ENCODE measurements at regions not wholly inside any gene's neighbourhood (a gene's known extent, or its start where the extent isn't known, plus 50 kb on each side); places are given as distances from the start of the nearest gene placed in this dataset.

DNA sequence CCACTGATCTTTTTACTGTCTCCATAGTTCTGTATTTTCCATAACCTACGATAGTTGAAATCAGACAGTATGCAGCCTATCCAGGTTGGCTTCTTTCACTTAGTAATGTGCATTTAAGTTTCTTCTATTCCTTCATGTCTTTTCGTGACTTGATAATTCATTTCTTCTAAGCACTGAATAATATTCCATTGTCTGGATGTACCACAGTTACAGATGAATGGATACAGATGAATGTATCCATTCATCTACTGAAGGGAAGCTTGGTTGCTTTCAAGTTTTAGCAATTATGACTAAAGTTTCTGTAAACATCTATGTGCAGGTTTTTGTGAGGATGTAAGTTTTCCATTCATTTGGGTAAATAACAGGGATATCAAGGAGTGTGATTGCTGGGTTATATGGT lies 124.8 kb downstream of the NSUN3 start:
- TF ChIP-seq, protein P1, sequence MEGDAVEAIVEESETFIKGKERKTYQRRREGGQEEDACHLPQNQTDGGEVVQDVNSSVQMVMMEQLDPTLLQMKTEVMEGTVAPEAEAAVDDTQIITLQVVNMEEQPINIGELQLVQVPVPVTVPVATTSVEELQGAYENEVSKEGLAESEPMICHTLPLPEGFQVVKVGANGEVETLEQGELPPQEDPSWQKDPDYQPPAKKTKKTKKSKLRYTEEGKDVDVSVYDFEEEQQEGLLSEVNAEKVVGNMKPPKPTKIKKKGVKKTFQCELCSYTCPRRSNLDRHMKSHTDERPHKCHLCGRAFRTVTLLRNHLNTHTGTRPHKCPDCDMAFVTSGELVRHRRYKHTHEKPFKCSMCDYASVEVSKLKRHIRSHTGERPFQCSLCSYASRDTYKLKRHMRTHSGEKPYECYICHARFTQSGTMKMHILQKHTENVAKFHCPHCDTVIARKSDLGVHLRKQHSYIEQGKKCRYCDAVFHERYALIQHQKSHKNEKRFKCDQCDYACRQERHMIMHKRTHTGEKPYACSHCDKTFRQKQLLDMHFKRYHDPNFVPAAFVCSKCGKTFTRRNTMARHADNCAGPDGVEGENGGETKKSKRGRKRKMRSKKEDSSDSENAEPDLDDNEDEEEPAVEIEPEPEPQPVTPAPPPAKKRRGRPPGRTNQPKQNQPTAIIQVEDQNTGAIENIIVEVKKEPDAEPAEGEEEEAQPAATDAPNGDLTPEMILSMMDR (optimal IDR thresholded peaks at IDR 0.05 in 1 of 3, IDR thresholded peaks at IDR 0.05 in 1 of 3, conservative IDR thresholded peaks at IDR 0.05 in 1 of 3; ENCODE audit: extremely low read depth in 1 of 3, insufficient read depth in 2 of 3, low read length in 3 of 3), result no peak
- TF ChIP-seq EZH2 (IDR thresholded peaks at IDR 0.05; ENCODE audit: low read length), result no peak

All from keratinocyte (primary cell).